Motor neuron (in vitro differentiated cells): ENCODE measurements at regions not wholly inside any gene's neighbourhood (a gene's known extent, or its start where the extent isn't known, plus 50 kb on each side); places are given as distances from the start of the nearest gene placed in this dataset.

Source experiments
- ATAC-seq, 8 experiments: fragments of 200-7000 bp; cut with Tn5 transposase; replicated peaks in 6 of 8; 2 replicates each; pipeline ENCODE4 v1.8.0; 2021; ENCODE audit warnings: mild to moderate bottlenecking in 8 of 8, moderate library complexity in 8 of 8
- H3K27ac ChIP-seq, 2 donors: fragments of 250-450 bp; sonication (Bioruptor Pico); 2 replicates each; pipeline ENCODE4 v1.9.0; 2021; ENCODE audit warnings: antibody characterized with exemption in 2 of 2, mild to moderate bottlenecking in 2 of 2, moderate library complexity in 1 of 2
- H3K4me1 ChIP-seq, 2 donors: fragments of 250-450 bp; sonication (Bioruptor Pico); replicated peaks in 1 of 2; 2 replicates each; pipeline ENCODE4 v1.6.1; 2021; ENCODE audit warnings: antibody characterized with exemption in 2 of 2, mild to moderate bottlenecking in 2 of 2, moderate library complexity in 1 of 2
- H3K4me3 ChIP-seq, 5 donors: fragments of 250-450 bp; sonication (Bioruptor Pico); 2 replicates each; pipeline ENCODE4 v1.9.0; 2021; ENCODE audit warnings: antibody characterized with exemption in 5 of 5, mild to moderate bottlenecking in 5 of 5, moderate library complexity in 4 of 5
- WGBS, 10 experiments: fragments of 450-650 bp; shearing (Covaris generic); methylation state at CpG; one replicate each; pipeline ENCODE4 v1.0.0; 2022; 5-methylcytosine and 5-hydroxymethylcytosine counted together
- in situ Hi-C, 9 experiments: fragments of 400-800 bp; cut with MboI; loops; one replicate each; pipeline ENCODE4 v1.15.0; 2021; ENCODE audit warnings: low sequenced_read_pairs in 9 of 9, low pct_unique_long_range_greater_than_20kb in 2 of 9; ENCODE audit not compliant: unreplicated experiment in 9 of 9

- in situ Hi-C loops, result no loop called here
- 30 to 96% (median 89%) methylated on average over 4 to 8 of the region's 8 CpGs for WGBS, 10 experiments
- H3K4me1 ChIP-seq, result peaks cover 0 to 15% of the 10 kb centered on the region in 2 donors
- H3K4me3 ChIP-seq, result no peak overlapping the region
- H3K27ac ChIP-seq, result no peak overlapping the region
- peak in 3 of 8 experiments; percentile 13 to 85 (median 51) for ATAC-seq
Observed at GRCh38 chr13:109389892-109390345, 396.5 kb downstream of the IRS2 start.

- 21 to 86% (median 42%) methylated on average over 1 to 5 of the region's 5 CpGs; no CpG with 5 or more reads in 1 of the 10 experiments for WGBS, 10 experiments
- Histone ChIP-seq H3K4me1 (peaks cover 0 to 15% of the 10 kb centered on the region in 2 donors), H3K4me3 (no peak overlapping the region), H3K27ac (no peak overlapping the region)
- in situ Hi-C loops, result no loop called here
- peak in 6 of 8 experiments; percentile 14 to 67 (median 42) for ATAC-seq
Observed at GRCh38 chr13:109389456-109389855, 396.9 kb downstream of the IRS2 start.

DNA sequence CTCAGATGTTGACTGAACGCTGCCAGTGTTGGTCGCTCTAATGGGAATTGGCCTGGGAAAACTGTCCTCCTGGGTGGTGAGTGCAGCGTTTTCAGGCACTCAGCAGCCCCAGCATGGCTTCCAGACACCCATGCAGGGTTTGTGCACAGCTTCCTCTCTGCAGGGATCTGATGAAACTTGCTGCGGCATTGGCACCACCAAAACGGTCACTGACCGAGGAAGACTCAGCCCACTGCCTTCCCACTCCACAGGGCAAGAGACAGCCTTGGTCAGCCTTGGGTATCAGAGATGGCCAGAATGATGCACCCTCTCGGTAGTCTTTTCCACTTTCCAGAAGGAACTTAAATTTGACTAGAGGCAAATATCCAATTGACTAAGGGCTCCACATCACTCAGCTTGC is 398.9 kb downstream of the IRS2 start:
- in situ Hi-C loops, result no loop called here
- WGBS, 10 experiments, result 40 to 100% (median 80%) methylated on average over 1 to 7 of the region's 7 CpGs; no CpG with 5 or more reads in 2 of the 10 experiments
- ATAC-seq, result no peak
- Histone ChIP-seq H3K27ac (no peak overlapping the region), H3K4me3 (no peak overlapping the region), H3K4me1 (peaks cover 0 to 15% of the 10 kb centered on the region in 2 donors)

GRCh38 chr13:109385242-109385560 is 401.2 kb downstream of the IRS2 start:
- no peak overlapping the region for H3K4me3 ChIP-seq
- no peak overlapping the region for H3K27ac ChIP-seq
- peaks cover 4 to 18% of the 10 kb centered on the region in 2 donors for H3K4me1 ChIP-seq
- in situ Hi-C loops, result no loop called here
- 25 to 100% (median 92%) methylated on average over 1 to 6 of the region's 7 CpGs; no CpG with 5 or more reads in 2 of the 10 experiments for WGBS, 10 experiments
- ATAC-seq, result peak in 2 of 8 experiments; percentile 17 to 30

DNA sequence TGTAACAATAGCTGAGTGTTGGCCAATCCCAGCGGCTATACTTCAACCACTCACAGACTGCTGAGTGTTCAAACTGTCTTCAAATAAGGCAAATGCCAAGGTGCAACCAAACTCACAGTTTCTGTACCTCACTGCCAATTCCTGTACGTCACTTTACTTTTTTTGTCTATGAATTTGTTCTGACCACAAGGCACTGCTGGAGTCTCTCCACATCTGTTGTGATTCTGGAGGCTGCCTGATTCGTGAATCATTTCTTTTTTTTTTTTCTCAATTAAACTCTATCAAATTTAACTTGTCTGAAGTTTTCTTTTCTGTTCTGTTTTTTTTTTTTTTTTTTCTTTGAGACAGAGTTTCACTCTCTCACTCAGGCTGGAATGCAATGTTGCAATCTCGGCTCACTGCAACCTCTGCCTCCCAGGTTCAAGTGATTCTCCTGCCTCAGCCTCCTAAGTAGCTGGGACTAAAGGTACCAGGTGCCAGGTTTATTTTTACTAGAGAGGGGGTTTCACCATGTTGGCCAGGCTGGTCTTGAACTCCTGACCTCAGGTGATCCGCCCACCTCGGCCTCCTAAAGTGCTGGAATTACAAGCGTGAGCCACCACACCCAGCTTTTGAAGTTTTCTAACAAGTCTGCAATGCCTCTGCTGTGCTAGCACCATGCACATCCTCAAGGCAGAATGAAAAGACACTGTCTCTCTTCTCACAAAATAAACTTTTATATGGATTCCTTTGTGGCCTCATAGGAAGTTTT is 401.7 kb downstream of the IRS2 start:
- Histone ChIP-seq H3K27ac (no peak overlapping the region), H3K4me3 (no peak overlapping the region), H3K4me1 (peaks cover 10 to 18% of the 10 kb centered on the region in 2 donors)
- ATAC-seq, result no peak
- 11 to 94% (median 79%) methylated on average over 2 to 7 of the region's 7 CpGs for WGBS, 10 experiments
- in situ Hi-C loops, result no loop called here

DNA sequence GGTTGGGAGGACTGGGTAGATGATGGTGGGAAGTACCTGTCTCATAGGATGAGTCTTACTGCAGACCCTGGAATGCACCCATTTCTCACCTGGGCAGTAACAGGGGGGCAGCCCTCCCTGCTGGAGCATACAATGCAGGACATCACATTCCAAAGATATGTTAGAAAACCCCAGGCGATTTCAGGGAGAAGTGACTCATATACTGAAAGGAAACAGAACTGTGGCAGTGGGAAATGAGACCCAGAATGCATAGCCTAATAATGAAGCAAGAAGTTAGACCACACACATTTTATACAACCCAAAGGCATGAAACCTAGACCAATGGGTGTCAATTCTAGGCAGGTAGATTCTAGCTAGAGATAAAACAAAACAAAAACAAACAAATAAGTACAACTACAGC is 402.7 kb downstream of the IRS2 start:
- Histone ChIP-seq H3K4me3 (no peak overlapping the region), H3K27ac (no peak overlapping the region), H3K4me1 (peaks cover 16% of the 10 kb centered on the region in 2 donors)
- in situ Hi-C loops, result no loop called here
- no peak for ATAC-seq
- WGBS, 10 experiments, result 0 to 100% (median 63%) methylated on average over 1 of the region's 1 CpG; no CpG with 5 or more reads in 6 of the 10 experiments

- no peak overlapping the region for H3K27ac ChIP-seq
- ATAC-seq, result no peak
Observed at GRCh38 chr13:109381546-109382180, 404.7 kb downstream of the IRS2 start.

DNA sequence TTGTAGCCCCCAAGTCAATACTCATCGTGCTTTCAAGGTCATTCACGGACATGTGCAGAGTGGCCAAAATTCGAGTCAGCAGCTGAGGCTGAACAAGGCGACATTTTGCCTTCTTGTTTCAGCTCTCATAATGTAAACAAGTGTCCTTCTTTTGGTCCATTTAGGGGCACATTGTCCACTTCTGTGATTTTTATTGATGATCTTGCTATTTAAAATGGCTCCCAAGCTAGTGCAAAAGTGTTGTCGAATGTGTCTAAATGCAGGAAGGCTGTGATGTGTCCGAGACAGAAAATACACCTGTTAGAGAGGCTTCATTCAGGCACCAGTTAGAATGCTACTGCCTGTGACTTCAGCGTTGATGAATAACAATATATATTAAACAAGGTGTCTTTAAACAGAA is 405.9 kb downstream of the IRS2 start:
- WGBS, 10 experiments, result 40 to 92% (median 77%) methylated on average over 1 to 7 of the region's 7 CpGs; no CpG with 5 or more reads in 1 of the 10 experiments

More at GRCh38 chr13:109381546-109382180, 404.7 kb downstream of the IRS2 start:
- 4 to 85% (median 72%) methylated on average over 1 to 5 of the region's 5 CpGs; no CpG with 5 or more reads in 1 of the 10 experiments for WGBS, 10 experiments
- H3K4me1 ChIP-seq, result peaks cover 16 to 24% of the 10 kb centered on the region in 2 donors
- H3K4me3 ChIP-seq, result no peak overlapping the region
- in situ Hi-C loops, result no loop called here

GRCh38 chr13:109379930-109380329 is 406.5 kb downstream of the IRS2 start:
- in situ Hi-C loops, result no loop called here
- Histone ChIP-seq H3K27ac (no peak overlapping the region), H3K4me3 (no peak overlapping the region), H3K4me1 (peaks cover 16 to 28% of the 10 kb centered on the region in 2 donors)
- WGBS, 10 experiments, result 0 to 78% (median 39%) methylated on average over 1 to 3 of the region's 3 CpGs; no CpG with 5 or more reads in 2 of the 10 experiments
- ATAC-seq, result peak in 4 of 8 experiments; percentile 25 to 88 (median 76)

More for the DNA sequence above, 405.9 kb downstream of the IRS2 start:
- H3K4me3 ChIP-seq, result no peak overlapping the region
- in situ Hi-C loops, result no loop called here
- H3K27ac ChIP-seq, result no peak overlapping the region
- H3K4me1 ChIP-seq, result peaks cover 16 to 28% of the 10 kb centered on the region in 2 donors
- ATAC-seq, result peak in 3 of 8 experiments; percentile 24 to 42 (median 29)

GRCh38 chr13:109376936-109377335 is 409.4 kb downstream of the IRS2 start:
- Histone ChIP-seq H3K27ac (no peak overlapping the region), H3K4me1 (peaks cover 27 to 39% of the 10 kb centered on the region in 2 donors), H3K4me3 (no peak overlapping the region)
- in situ Hi-C loops, result no loop called here
- WGBS, 10 experiments, result 39 to 100% (median 75%) methylated on average over 1 to 6 of the region's 9 CpGs
- peak in 4 of 8 experiments; percentile 31 to 70 (median 53) for ATAC-seq

- WGBS, 10 experiments, result 28 to 100% (median 81%) methylated on average over 2 to 11 of the region's 11 CpGs
- peaks cover 31 to 44% of the 10 kb centered on the region in 2 donors for H3K4me1 ChIP-seq
- no peak overlapping the region for H3K4me3 ChIP-seq
- ATAC-seq, result no peak
- in situ Hi-C loops, result no loop called here
- no peak overlapping the region for H3K27ac ChIP-seq
Observed at GRCh38 chr13:109374609-109375200, 411.7 kb downstream of the IRS2 start.

DNA sequence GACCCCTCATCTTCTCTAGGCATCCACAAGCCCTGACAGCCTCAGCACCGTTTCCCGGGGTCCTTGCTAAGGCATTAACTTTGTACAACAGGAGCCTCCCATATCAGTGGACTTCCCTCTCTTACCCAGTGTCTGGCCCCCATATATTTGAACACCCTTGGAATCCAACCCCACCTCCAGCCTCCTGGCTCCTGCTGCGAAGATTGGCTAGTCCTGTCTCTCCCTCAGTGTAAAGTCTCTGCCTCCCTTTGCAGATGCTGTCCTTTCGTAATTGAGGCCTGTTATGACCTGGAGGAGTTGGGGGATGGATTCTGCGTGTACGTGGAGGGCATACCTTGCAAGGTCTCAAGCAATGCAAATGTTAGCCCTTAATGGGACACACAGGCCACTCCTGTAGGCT is 413.7 kb downstream of the IRS2 start:
- Histone ChIP-seq H3K4me3 (no peak overlapping the region), H3K27ac (no peak overlapping the region), H3K4me1 (peaks cover 35 to 59% of the 10 kb centered on the region in 2 donors)
- ATAC-seq, result no peak
- in situ Hi-C loops, result no loop called here
- 44 to 100% (median 69%) methylated on average over 1 to 4 of the region's 6 CpGs; no CpG with 5 or more reads in 5 of the 10 experiments for WGBS, 10 experiments

GRCh38 chr13:109371066-109371465 is 415.3 kb downstream of the IRS2 start:
- peak in 3 of 8 experiments; percentile 12 to 26 (median 17) for ATAC-seq
- in situ Hi-C loops, result no loop called here
- 23 to 90% (median 53%) methylated on average over 1 to 5 of the region's 8 CpGs; no CpG with 5 or more reads in 4 of the 10 experiments for WGBS, 10 experiments
- peaks cover 41 to 48% of the 10 kb centered on the region in 2 donors for H3K4me1 ChIP-seq
- no peak overlapping the region for H3K27ac ChIP-seq
- H3K4me3 ChIP-seq, result no peak overlapping the region
